ENCODE measurements at regions not wholly inside any gene's neighbourhood (a gene's known extent, or its start where the extent isn't known, plus 50 kb on each side); places are given as distances from the start of the nearest gene placed in this dataset.

DNA sequence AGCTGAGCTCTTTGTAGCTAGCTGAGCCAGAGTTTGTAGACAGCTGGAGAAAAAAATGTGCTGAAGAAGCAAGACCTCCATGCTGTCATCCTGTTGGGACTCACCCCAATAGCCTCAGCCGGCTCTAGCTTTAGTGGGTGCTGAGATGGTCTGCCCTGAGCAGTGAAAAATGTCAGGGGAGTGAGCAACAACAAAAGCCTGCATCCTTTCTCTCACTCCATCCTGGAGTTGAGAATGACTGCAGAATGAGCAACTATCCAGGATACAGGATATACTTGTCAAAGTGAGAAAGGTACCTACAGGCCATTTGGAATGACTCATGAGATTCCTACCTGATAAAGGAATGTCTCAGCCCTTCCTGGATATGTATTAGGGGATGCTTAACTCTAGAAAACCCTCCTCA is 146.1 kb upstream of the DLX2 start:
- H3K4me1 ChIP-seq (ENCODE audit: control insufficient read depth in 2 of 2, insufficient read depth in 2 of 2, low read length in 1 of 2): peaks cover 0 to 5% of the 10 kb centered on the region in 2 donors
- WGBS, 2 donors: 50 to 58% methylated on average over 1 of the region's 1 CpG

DNA sequence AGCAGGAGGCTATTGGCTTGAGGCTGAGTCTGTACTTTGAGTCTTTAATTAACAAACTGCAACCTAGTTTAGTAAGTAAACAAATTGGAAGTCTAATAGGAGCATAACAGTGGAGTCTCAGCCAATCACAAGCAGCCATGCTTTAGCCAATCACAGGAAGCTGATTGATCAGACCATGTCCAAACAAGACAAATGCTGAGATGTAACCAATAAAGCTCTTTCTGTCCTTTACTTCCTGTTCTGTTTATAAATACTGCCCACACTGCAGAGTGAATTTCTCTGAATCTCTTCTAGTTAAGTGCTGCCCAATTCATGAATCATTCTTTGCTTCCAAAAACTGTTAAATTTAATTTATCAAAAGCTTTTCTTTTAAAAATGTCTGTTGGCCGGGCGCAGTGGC is 146.6 kb upstream of the DLX2 start:
- Histone ChIP-seq H3K9me3 (ENCODE audit: control insufficient read depth in 2 of 2, insufficient read depth in 1 of 2, low read depth in 1 of 2, low read length in 1 of 2) (no peaks in the 10 kb centered on the region), H3K27ac (ENCODE audit: low read depth in 2 of 2, low read length in 1 of 2) (no peak overlapping the region), H3K4me3 (ENCODE audit: low read depth in 1 of 2, low read length in 2 of 2) (no peak overlapping the region), H3K36me3 (ENCODE audit: control insufficient read depth in 2 of 2, insufficient read depth in 2 of 2, low read length in 1 of 2) (no peaks in the 10 kb centered on the region), H3K27me3 (ENCODE audit: control insufficient read depth in 1 of 2, insufficient read depth in 2 of 2, low read length in 2 of 2) (no peaks in the 10 kb centered on the region), H3K4me1 (ENCODE audit: control insufficient read depth in 2 of 2, insufficient read depth in 2 of 2, low read length in 1 of 2) (peaks cover 0 to 5% of the 10 kb centered on the region in 2 donors)
- 93 to 96% methylated on average over 2 of the region's 2 CpGs for whole genome bisulfite sequencing, 2 donors

More for the DNA sequence above, 146.1 kb upstream of the DLX2 start:
- Histone ChIP-seq H3K36me3 (ENCODE audit: control insufficient read depth in 2 of 2, insufficient read depth in 2 of 2, low read length in 1 of 2) (no peaks in the 10 kb centered on the region), H3K27ac (ENCODE audit: low read depth in 2 of 2, low read length in 1 of 2) (peak overlapping the region in 1 of 2 donors; percentile 16), H3K9me3 (ENCODE audit: control insufficient read depth in 2 of 2, insufficient read depth in 1 of 2, low read depth in 1 of 2, low read length in 1 of 2) (no peaks in the 10 kb centered on the region), H3K27me3 (ENCODE audit: control insufficient read depth in 1 of 2, insufficient read depth in 2 of 2, low read length in 2 of 2) (no peaks in the 10 kb centered on the region), H3K4me3 (ENCODE audit: low read depth in 1 of 2, low read length in 2 of 2) (no peak overlapping the region)

DNA sequence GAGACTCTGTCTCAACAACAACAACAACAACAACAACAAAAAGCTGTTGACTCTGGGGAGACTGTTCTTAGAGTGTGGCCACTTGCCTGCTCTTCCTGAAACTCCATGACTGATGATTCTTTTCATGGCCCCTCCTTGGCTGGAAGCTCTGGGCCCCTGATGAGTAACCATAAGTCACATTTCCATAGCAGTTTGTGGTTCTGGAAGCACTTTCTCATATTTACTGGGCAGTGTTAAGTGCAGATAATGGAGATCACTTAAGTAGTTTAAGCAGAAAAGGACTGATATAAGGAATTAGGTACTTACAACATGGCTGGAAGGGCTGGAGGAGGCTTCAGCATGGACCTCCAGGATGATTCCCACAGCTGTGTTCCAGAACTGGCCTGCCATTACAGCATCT is 147.3 kb upstream of the DLX2 start:
- Histone ChIP-seq H3K27ac (ENCODE audit: low read depth in 2 of 2, low read length in 1 of 2) (no peak overlapping the region), H3K27me3 (ENCODE audit: control insufficient read depth in 1 of 2, insufficient read depth in 2 of 2, low read length in 2 of 2) (no peaks in the 10 kb centered on the region), H3K9me3 (ENCODE audit: control insufficient read depth in 2 of 2, insufficient read depth in 1 of 2, low read depth in 1 of 2, low read length in 1 of 2) (no peaks in the 10 kb centered on the region), H3K4me1 (ENCODE audit: control insufficient read depth in 2 of 2, insufficient read depth in 2 of 2, low read length in 1 of 2) (peaks cover 0 to 5% of the 10 kb centered on the region in 2 donors), H3K4me3 (ENCODE audit: low read depth in 1 of 2, low read length in 2 of 2) (no peak overlapping the region), H3K36me3 (ENCODE audit: control insufficient read depth in 2 of 2, insufficient read depth in 2 of 2, low read length in 1 of 2) (no peaks in the 10 kb centered on the region)

DNA sequence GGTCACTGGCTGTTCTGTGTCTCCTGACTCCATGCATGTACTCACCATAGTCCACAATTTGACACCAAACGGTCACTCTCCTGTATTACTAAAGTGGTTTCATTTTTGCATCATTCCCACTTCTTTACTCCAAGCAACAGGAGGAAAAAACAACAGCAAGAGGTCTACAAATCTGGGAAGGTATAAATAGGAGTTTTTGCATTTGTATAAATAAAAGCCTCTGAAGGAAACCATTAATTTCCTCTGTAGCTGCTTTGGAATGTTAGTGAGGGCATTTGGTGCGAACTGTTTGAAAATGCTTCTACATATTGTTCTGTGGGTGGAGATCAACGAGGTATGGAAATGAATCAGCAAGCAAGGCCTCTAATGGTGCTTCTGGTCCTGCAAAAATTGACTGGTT is 148.5 kb upstream of the DLX2 start:
- peaks cover 0 to 5% of the 10 kb centered on the region in 2 donors for H3K4me1 ChIP-seq (ENCODE audit: control insufficient read depth in 2 of 2, insufficient read depth in 2 of 2, low read length in 1 of 2)

DNA sequence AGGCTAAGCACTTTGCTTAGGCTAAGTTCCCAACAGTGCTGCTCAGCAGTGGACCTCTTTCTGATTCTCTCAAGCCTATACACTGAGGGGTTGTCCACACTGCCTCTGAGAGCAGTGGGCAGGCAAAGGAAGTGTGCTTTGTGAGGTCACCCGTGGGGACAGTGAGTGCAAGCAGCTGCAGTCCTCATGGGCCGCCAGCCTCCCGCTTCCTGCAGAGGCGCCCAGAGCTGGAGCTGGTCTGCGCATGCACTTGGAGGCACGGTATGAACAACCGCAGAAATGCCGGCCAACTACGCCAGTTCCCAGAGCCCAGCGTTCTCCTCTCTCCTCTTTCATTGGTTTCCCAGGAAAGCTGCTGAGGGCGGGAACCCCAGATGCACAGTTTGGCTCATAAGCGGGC is 149.5 kb upstream of the DLX2 start:
- H3K4me1 ChIP-seq (ENCODE audit: control insufficient read depth in 2 of 2, insufficient read depth in 2 of 2, low read length in 1 of 2): peaks cover 0 to 5% of the 10 kb centered on the region in 2 donors
- no peaks in the 10 kb centered on the region for H3K27me3 ChIP-seq (ENCODE audit: control insufficient read depth in 1 of 2, insufficient read depth in 2 of 2, low read length in 2 of 2)
- WGBS, 2 donors: 83 to 93% methylated on average over 12 of the region's 12 CpGs
- H3K27ac ChIP-seq (ENCODE audit: low read depth in 2 of 2, low read length in 1 of 2): peak overlapping the region; percentile 5 to 22
- no peaks in the 10 kb centered on the region for H3K36me3 ChIP-seq (ENCODE audit: control insufficient read depth in 2 of 2, insufficient read depth in 2 of 2, low read length in 1 of 2)
- H3K4me3 ChIP-seq (ENCODE audit: low read depth in 1 of 2, low read length in 2 of 2): no peak overlapping the region
- no peaks in the 10 kb centered on the region for H3K9me3 ChIP-seq (ENCODE audit: control insufficient read depth in 2 of 2, insufficient read depth in 1 of 2, low read depth in 1 of 2, low read length in 1 of 2)

More for the DNA sequence above, 148.5 kb upstream of the DLX2 start:
- 51 to 56% methylated on average over 3 of the region's 3 CpGs for WGBS, 2 donors
- Histone ChIP-seq H3K9me3 (ENCODE audit: control insufficient read depth in 2 of 2, insufficient read depth in 1 of 2, low read depth in 1 of 2, low read length in 1 of 2) (no peaks in the 10 kb centered on the region), H3K27ac (ENCODE audit: low read depth in 2 of 2, low read length in 1 of 2) (no peak overlapping the region), H3K4me3 (ENCODE audit: low read depth in 1 of 2, low read length in 2 of 2) (no peak overlapping the region), H3K36me3 (ENCODE audit: control insufficient read depth in 2 of 2, insufficient read depth in 2 of 2, low read length in 1 of 2) (no peaks in the 10 kb centered on the region), H3K27me3 (ENCODE audit: control insufficient read depth in 1 of 2, insufficient read depth in 2 of 2, low read length in 2 of 2) (no peaks in the 10 kb centered on the region)

DNA sequence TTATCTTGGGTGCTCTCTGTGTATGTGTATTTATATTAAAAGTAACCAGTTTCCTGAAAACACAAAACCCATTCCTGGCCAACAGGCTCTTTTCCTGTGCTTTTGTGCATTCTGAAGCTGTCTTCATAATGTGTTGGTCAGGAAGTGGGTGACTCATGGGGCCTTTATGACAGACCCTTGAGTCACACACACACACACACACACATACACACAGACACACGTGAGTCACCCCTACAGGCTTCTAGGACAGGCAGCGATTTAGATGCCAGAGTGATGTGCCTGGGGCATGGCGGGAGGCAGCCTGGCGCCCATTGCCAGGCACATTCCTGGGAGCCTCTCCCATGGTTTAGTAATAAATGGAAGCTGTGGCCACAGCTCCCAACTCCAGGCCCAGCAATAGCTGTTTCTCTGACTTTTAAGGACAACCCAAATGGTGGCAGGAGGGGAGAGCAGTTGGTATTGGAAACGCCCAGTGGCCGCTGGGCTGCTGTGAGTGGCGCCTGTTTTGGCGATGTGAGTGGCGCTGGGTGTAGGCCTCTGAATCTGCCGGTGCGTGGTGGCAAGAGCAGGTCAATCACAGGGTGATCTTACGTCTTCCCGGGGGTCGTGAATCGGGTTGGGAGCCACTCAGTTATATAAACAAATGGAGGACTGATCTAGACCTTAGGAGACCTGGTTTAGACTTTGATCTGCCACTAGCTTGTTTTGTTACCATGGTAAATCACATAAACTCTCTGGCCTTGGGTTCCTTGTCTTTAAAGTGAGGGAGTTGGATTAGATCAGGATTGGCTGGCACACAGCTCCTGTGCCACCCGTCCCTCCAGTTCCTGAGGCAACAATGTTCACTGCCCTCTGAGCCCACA is 150.7 kb upstream of the DLX2 start:
- Histone ChIP-seq H3K4me3 (ENCODE audit: low read depth in 1 of 2, low read length in 2 of 2) (no peak overlapping the region), H3K27ac (ENCODE audit: low read depth in 2 of 2, low read length in 1 of 2) (peak overlapping the region; percentile 54 to 69), H3K27me3 (ENCODE audit: control insufficient read depth in 1 of 2, insufficient read depth in 2 of 2, low read length in 2 of 2) (no peaks in the 10 kb centered on the region), H3K9me3 (ENCODE audit: control insufficient read depth in 2 of 2, insufficient read depth in 1 of 2, low read depth in 1 of 2, low read length in 1 of 2) (no peaks in the 10 kb centered on the region), H3K36me3 (ENCODE audit: control insufficient read depth in 2 of 2, insufficient read depth in 2 of 2, low read length in 1 of 2) (no peaks in the 10 kb centered on the region), H3K4me1 (ENCODE audit: control insufficient read depth in 2 of 2, insufficient read depth in 2 of 2, low read length in 1 of 2) (peaks cover 0 to 5% of the 10 kb centered on the region in 2 donors)
- 40 to 42% methylated on average over 16 of the region's 16 CpGs for WGBS, 2 donors

DNA sequence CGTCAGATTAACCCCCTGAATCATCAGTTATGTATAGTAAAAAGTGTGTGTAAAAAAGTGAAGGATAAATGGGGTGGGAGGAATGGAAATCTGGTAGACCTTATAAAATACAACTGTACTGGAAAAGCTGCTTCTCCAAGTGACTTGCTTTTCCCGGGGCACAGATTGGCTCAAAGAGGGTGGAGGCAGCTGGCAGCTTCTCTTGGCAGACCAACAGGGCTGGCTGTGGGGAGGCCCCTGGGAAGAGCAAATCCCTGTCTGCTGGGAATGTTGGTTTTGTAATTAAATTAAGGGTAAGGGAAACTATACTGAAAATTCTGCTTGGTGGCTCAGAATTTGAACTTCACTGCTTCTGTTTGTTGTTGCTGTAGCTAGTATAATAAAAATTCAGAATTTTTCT is 154.2 kb upstream of the DLX2 start:
- no peak overlapping the region for H3K27ac ChIP-seq (ENCODE audit: low read depth in 2 of 2, low read length in 1 of 2)
- H3K4me3 ChIP-seq (ENCODE audit: low read depth in 1 of 2, low read length in 2 of 2): no peak overlapping the region
- H3K9me3 ChIP-seq (ENCODE audit: control insufficient read depth in 2 of 2, insufficient read depth in 1 of 2, low read depth in 1 of 2, low read length in 1 of 2): no peaks in the 10 kb centered on the region
- 33 to 39% methylated on average over 2 of the region's 2 CpGs for WGBS, 2 donors
- H3K36me3 ChIP-seq (ENCODE audit: control insufficient read depth in 2 of 2, insufficient read depth in 2 of 2, low read length in 1 of 2): no peaks in the 10 kb centered on the region
- H3K4me1 ChIP-seq (ENCODE audit: control insufficient read depth in 2 of 2, insufficient read depth in 2 of 2, low read length in 1 of 2): peaks cover 0 to 5% of the 10 kb centered on the region in 2 donors
- H3K27me3 ChIP-seq (ENCODE audit: control insufficient read depth in 1 of 2, insufficient read depth in 2 of 2, low read length in 2 of 2): no peaks in the 10 kb centered on the region

DNA sequence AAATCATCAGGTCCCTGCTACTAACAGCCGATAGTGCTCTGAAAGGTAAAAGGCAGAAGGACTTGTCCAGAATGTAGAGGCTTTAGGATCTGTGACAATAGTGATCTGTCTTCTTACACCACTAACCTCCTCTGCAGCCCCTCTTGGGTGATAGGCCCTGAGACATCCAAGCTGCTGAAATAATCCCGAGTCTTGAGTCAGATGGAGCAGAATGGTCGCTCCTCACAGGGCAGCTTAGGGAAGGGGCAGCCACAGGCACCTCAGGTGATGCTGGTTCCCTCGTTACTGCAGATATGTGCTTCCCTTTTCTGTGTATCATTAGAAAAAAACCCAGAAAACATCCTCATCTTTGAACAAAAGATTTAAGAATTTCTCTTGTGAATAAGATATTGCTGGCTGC is 157.1 kb upstream of the DLX2 start:
- H3K9me3 ChIP-seq (ENCODE audit: control insufficient read depth in 2 of 2, insufficient read depth in 1 of 2, low read depth in 1 of 2, low read length in 1 of 2): no peaks in the 10 kb centered on the region
- H3K27ac ChIP-seq (ENCODE audit: low read depth in 2 of 2, low read length in 1 of 2): no peak overlapping the region
- no peaks in the 10 kb centered on the region for H3K36me3 ChIP-seq (ENCODE audit: control insufficient read depth in 2 of 2, insufficient read depth in 2 of 2, low read length in 1 of 2)
- H3K27me3 ChIP-seq (ENCODE audit: control insufficient read depth in 1 of 2, insufficient read depth in 2 of 2, low read length in 2 of 2): no peaks in the 10 kb centered on the region
- no peaks in the 10 kb centered on the region for H3K4me1 ChIP-seq (ENCODE audit: control insufficient read depth in 2 of 2, insufficient read depth in 2 of 2, low read length in 1 of 2)
- 80 to 85% methylated on average over 4 of the region's 4 CpGs for WGBS, 2 donors
- H3K4me3 ChIP-seq (ENCODE audit: low read depth in 1 of 2, low read length in 2 of 2): no peak overlapping the region

DNA sequence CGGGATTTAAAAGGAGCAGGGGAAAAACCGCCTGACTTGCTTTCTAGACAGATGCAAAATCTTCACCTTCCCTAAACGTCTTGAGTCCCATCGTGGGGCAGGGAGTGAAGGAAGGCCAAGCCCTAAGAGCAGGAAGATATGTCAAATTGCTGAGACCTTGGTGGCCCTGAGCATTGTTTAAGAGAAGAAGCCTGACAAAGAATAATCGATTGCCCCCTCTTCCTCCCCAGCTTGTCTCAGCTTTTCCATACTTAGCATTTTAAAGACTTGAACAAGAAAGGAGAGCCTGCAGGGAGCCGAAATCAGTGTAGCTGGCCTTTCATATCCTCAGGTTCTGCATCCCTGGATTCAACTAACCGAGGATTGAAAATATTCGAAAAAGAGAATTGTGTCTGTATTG is 157.6 kb upstream of the DLX2 start:
- Histone ChIP-seq H3K4me1 (ENCODE audit: control insufficient read depth in 2 of 2, insufficient read depth in 2 of 2, low read length in 1 of 2) (no peaks in the 10 kb centered on the region), H3K36me3 (ENCODE audit: control insufficient read depth in 2 of 2, insufficient read depth in 2 of 2, low read length in 1 of 2) (no peaks in the 10 kb centered on the region), H3K27ac (ENCODE audit: low read depth in 2 of 2, low read length in 1 of 2) (no peak overlapping the region), H3K4me3 (ENCODE audit: low read depth in 1 of 2, low read length in 2 of 2) (no peak overlapping the region), H3K9me3 (ENCODE audit: control insufficient read depth in 2 of 2, insufficient read depth in 1 of 2, low read depth in 1 of 2, low read length in 1 of 2) (no peaks in the 10 kb centered on the region), H3K27me3 (ENCODE audit: control insufficient read depth in 1 of 2, insufficient read depth in 2 of 2, low read length in 2 of 2) (no peaks in the 10 kb centered on the region)
- 43 to 55% methylated on average over 8 of the region's 8 CpGs for WGBS, 2 donors

DNA sequence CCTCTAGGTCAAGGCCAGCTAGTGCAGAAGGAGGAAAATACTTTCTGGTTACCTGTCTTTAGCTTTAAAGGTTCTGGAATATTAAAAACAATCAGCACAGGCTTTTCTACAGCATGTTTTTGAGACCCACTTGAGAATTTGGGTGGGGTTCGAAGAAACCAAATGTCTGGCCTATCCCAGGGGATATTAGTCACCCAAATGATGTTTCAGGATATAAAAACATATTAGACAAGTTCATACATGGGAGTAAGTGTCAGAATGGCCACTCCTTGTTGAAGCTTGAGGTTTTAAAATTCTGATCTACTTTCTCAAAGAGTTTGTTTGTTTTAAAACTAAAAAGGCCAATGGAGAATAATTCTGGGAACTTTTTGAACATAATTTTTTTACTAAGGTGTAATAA is 158.6 kb upstream of the DLX2 start:
- no peaks in the 10 kb centered on the region for H3K9me3 ChIP-seq (ENCODE audit: control insufficient read depth in 2 of 2, insufficient read depth in 1 of 2, low read depth in 1 of 2, low read length in 1 of 2)
- H3K27me3 ChIP-seq (ENCODE audit: control insufficient read depth in 1 of 2, insufficient read depth in 2 of 2, low read length in 2 of 2): no peaks in the 10 kb centered on the region
- no peak overlapping the region for H3K4me3 ChIP-seq (ENCODE audit: low read depth in 1 of 2, low read length in 2 of 2)
- H3K27ac ChIP-seq (ENCODE audit: low read depth in 2 of 2, low read length in 1 of 2): peak overlapping the region; percentile 41 to 73
- H3K4me1 ChIP-seq (ENCODE audit: control insufficient read depth in 2 of 2, insufficient read depth in 2 of 2, low read length in 1 of 2): no peaks in the 10 kb centered on the region
- 41 to 73% methylated on average over 1 of the region's 1 CpG for WGBS, 2 donors
- no peaks in the 10 kb centered on the region for H3K36me3 ChIP-seq (ENCODE audit: control insufficient read depth in 2 of 2, insufficient read depth in 2 of 2, low read length in 1 of 2)

Measured in esophagus (tissue), 2 donors.